ENCODE measurements at regions not wholly inside any gene's neighbourhood (a gene's known extent, or its start where the extent isn't known, plus 50 kb on each side); places are given as distances from the start of the nearest gene placed in this dataset.

DNA sequence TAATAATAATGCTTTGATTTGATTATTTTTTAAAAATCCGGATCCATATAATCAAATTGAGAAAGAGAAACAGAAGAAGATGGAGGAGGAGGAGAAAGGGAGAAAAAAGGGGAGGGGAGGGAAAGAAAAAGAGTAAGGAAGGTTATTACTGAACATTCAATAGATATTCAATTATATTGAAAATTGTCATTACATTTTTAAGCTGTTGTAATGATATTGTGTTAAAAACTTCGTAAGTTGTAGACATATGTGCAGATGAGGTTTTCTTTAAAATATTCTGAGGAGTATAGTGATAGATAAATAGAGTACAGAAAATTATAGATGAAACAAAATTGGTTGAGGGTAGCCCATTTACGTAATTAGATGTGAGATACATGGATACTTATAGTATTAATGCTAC lies 933.0 kb upstream of the PHF14 start:
- H3K4me1 ChIP-seq, result no peaks in the 10 kb centered on the region
- intact Hi-C loops (cut with DNase I), result no loop called here
- TF ChIP-seq POLR2A (IDR thresholded peaks at IDR 0.05) (no peak), CTCF (IDR thresholded peaks at IDR 0.05) (no peak)
- H3K27ac ChIP-seq, result no peak overlapping the region
- H3K4me3 ChIP-seq, result no peak overlapping the region
- WGBS, 2 donors, result 58 to 63% methylated on average over 3 of the region's 3 CpGs
- DNase-seq (no peak), ATAC-seq (no peak)
- no peaks in the 10 kb centered on the region for H3K27me3 ChIP-seq
- no peaks in the 10 kb centered on the region for H3K36me3 ChIP-seq (replicated peaks in 1 of 2; ENCODE audit: insufficient read depth in 1 of 2, low read depth in 2 of 2)
- no peaks in the 10 kb centered on the region for H3K9me3 ChIP-seq

DNA sequence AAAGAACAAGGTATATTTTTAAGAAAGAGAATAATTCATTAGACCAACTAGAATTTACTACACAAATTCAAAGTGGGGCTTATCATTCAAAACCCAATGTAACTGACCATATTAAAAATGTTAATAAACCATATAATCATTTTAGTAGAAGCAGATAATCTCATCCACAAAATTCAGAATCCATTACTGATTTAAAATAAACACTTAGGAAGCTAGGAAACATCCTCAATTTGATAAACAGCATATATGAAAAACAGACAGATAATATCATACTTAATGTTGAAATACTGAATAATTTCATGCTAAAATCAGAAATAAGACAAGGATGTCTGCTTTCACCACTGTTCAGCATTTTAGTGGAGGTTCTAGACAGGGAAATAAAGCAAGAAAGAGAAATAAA lies 902.8 kb upstream of the PHF14 start:
- no peak overlapping the region for H3K27ac ChIP-seq
- H3K4me1 ChIP-seq, result no peaks in the 10 kb centered on the region
- intact Hi-C loops (cut with DNase I), result no loop called here
- no peaks in the 10 kb centered on the region for H3K36me3 ChIP-seq (replicated peaks in 1 of 2; ENCODE audit: insufficient read depth in 1 of 2, low read depth in 2 of 2)
- no peaks in the 10 kb centered on the region for H3K9me3 ChIP-seq
- DNase-seq, result no peak
- H3K27me3 ChIP-seq, result no peaks in the 10 kb centered on the region
- TF ChIP-seq POLR2A (IDR thresholded peaks at IDR 0.05), result no peak
- ATAC-seq, result no peak
- no peak overlapping the region for H3K4me3 ChIP-seq

GRCh38 chr7:10075866-10076265 lies 897.8 kb upstream of the PHF14 start:
- TF ChIP-seq CTCF (IDR thresholded peaks at IDR 0.05) (no peak), POLR2A (IDR thresholded peaks at IDR 0.05) (no peak)
- Histone ChIP-seq H3K27ac (no peak overlapping the region), H3K27me3 (no peaks in the 10 kb centered on the region), H3K9me3 (no peaks in the 10 kb centered on the region), H3K4me1 (no peaks in the 10 kb centered on the region), H3K4me3 (no peak overlapping the region), H3K36me3 (replicated peaks in 1 of 2; ENCODE audit: insufficient read depth in 1 of 2, low read depth in 2 of 2) (no peaks in the 10 kb centered on the region)
- intact Hi-C loops (cut with DNase I), result no loop called here
- no peak for DNase-seq
- WGBS, 2 donors, result 82 to 86% methylated on average over 3 of the region's 3 CpGs
- ATAC-seq, result no peak

GRCh38 chr7:10076660-10077300 lies 896.9 kb upstream of the PHF14 start:
- no peak for TF ChIP-seq POLR2A (IDR thresholded peaks at IDR 0.05)
- no peak for TF ChIP-seq CTCF (IDR thresholded peaks at IDR 0.05)
- no peaks in the 10 kb centered on the region for H3K27me3 ChIP-seq
- no peaks in the 10 kb centered on the region for H3K9me3 ChIP-seq
- 62 to 81% methylated on average over 4 of the region's 4 CpGs for WGBS, 2 donors
- intact Hi-C loops (cut with DNase I), result no loop called here
- no peak overlapping the region for H3K4me3 ChIP-seq
- DNase-seq (no peak), ATAC-seq (no peak)
- no peaks in the 10 kb centered on the region for H3K4me1 ChIP-seq
- H3K27ac ChIP-seq, result no peak overlapping the region
- no peaks in the 10 kb centered on the region for H3K36me3 ChIP-seq (replicated peaks in 1 of 2; ENCODE audit: insufficient read depth in 1 of 2, low read depth in 2 of 2)

GRCh38 chr7:10079572-10079971 lies 894.1 kb upstream of the PHF14 start:
- Histone ChIP-seq H3K36me3 (replicated peaks in 1 of 2; ENCODE audit: insufficient read depth in 1 of 2, low read depth in 2 of 2) (no peaks in the 10 kb centered on the region), H3K4me3 (no peak overlapping the region), H3K27ac (no peak overlapping the region), H3K9me3 (no peaks in the 10 kb centered on the region), H3K27me3 (no peaks in the 10 kb centered on the region), H3K4me1 (no peaks in the 10 kb centered on the region)
- 77 to 92% methylated on average over 3 to 5 of the region's 5 CpGs for WGBS, 2 donors
- intact Hi-C loops (cut with DNase I), result no loop called here
- TF ChIP-seq CTCF (IDR thresholded peaks at IDR 0.05) (no peak), POLR2A (IDR thresholded peaks at IDR 0.05) (no peak)
- no peak for DNase-seq
- ATAC-seq, result no peak
